ENCODE measurements at regions not wholly inside any gene's neighbourhood (a gene's known extent, or its start where the extent isn't known, plus 50 kb on each side); places are given as distances from the start of the nearest gene placed in this dataset.

GRCh38 chr5:175305251-175305650 lies 138.7 kb downstream of the DRD1 start:
- H3K27me3 ChIP-seq, result no peaks in the 10 kb centered on the region
- TF ChIP-seq Cebpa-rat (IDR thresholded peaks at IDR 0.05), result no peak
- H3K27ac ChIP-seq, result no peak overlapping the region
- H3K9me3 ChIP-seq, result peaks cover 16% of the 10 kb centered on the region; the same call in 1 of the 2 replicates
- H3K4me2 ChIP-seq, result no peak overlapping the region
- no peak overlapping the region for H3K9ac ChIP-seq
- H3K4me1 ChIP-seq, result peaks cover 32% of the 10 kb centered on the region
- no peaks in the 10 kb centered on the region for H3K36me3 ChIP-seq
- no peak overlapping the region for H3K4me3 ChIP-seq
- no peaks in the 10 kb centered on the region for H4K20me1 ChIP-seq

- H3K9me3 ChIP-seq, result no peaks in the 10 kb centered on the region
- H3K4me2 ChIP-seq, result no peak overlapping the region
- H3K4me3 ChIP-seq, result no peak overlapping the region
- no peak overlapping the region for H3K9ac ChIP-seq
- TF ChIP-seq Cebpa-rat (IDR thresholded peaks at IDR 0.05), result no peak
- H3K36me3 ChIP-seq, result no peaks in the 10 kb centered on the region
- no peak overlapping the region for H3K27ac ChIP-seq
- H4K20me1 ChIP-seq, result no peaks in the 10 kb centered on the region
- no peaks in the 10 kb centered on the region for H3K4me1 ChIP-seq
- H3K27me3 ChIP-seq, result no peaks in the 10 kb centered on the region
Observed at GRCh38 chr5:175290379-175290778, 153.6 kb downstream of the DRD1 start.

GRCh38 chr5:175288048-175288621 lies 155.8 kb downstream of the DRD1 start:
- H3K9ac ChIP-seq, result no peak overlapping the region
- no peaks in the 10 kb centered on the region for H4K20me1 ChIP-seq
- H3K4me1 ChIP-seq, result no peaks in the 10 kb centered on the region
- no peak for TF ChIP-seq Cebpa-rat (IDR thresholded peaks at IDR 0.05)
- no peak overlapping the region for H3K27ac ChIP-seq
- no peaks in the 10 kb centered on the region for H3K9me3 ChIP-seq
- H3K36me3 ChIP-seq, result no peaks in the 10 kb centered on the region
- no peak overlapping the region for H3K4me2 ChIP-seq
- no peaks in the 10 kb centered on the region for H3K27me3 ChIP-seq
- no peak overlapping the region for H3K4me3 ChIP-seq

GRCh38 chr5:175286981-175287380 lies 157.0 kb downstream of the DRD1 start:
- TF ChIP-seq Cebpa-rat (IDR thresholded peaks at IDR 0.05), result no peak
- no peaks in the 10 kb centered on the region for H3K4me1 ChIP-seq
- no peaks in the 10 kb centered on the region for H4K20me1 ChIP-seq
- H3K4me3 ChIP-seq, result no peak overlapping the region
- no peaks in the 10 kb centered on the region for H3K27me3 ChIP-seq
- H3K36me3 ChIP-seq, result no peaks in the 10 kb centered on the region
- H3K4me2 ChIP-seq, result no peak overlapping the region
- H3K9ac ChIP-seq, result no peak overlapping the region
- no peaks in the 10 kb centered on the region for H3K9me3 ChIP-seq
- no peak overlapping the region for H3K27ac ChIP-seq

- Histone ChIP-seq H3K27ac (no peak overlapping the region), H4K20me1 (no peaks in the 10 kb centered on the region), H3K4me3 (no peak overlapping the region), H3K4me2 (no peak overlapping the region), H3K9ac (no peak overlapping the region), H3K4me1 (no peaks in the 10 kb centered on the region), H3K9me3 (no peaks in the 10 kb centered on the region), H3K36me3 (no peaks in the 10 kb centered on the region), H3K27me3 (no peaks in the 10 kb centered on the region)
- TF ChIP-seq Cebpa-rat (IDR thresholded peaks at IDR 0.05), result no peak
Observed at GRCh38 chr5:175285261-175285660, 158.7 kb downstream of the DRD1 start.

GRCh38 chr5:175284806-175285205 lies 159.2 kb downstream of the DRD1 start:
- no peaks in the 10 kb centered on the region for H3K36me3 ChIP-seq
- no peak overlapping the region for H3K4me3 ChIP-seq
- H4K20me1 ChIP-seq, result no peaks in the 10 kb centered on the region
- H3K27me3 ChIP-seq, result no peaks in the 10 kb centered on the region
- no peak overlapping the region for H3K27ac ChIP-seq
- H3K9ac ChIP-seq, result no peak overlapping the region
- H3K4me1 ChIP-seq, result no peaks in the 10 kb centered on the region
- no peak for TF ChIP-seq Cebpa-rat (IDR thresholded peaks at IDR 0.05)
- H3K4me2 ChIP-seq, result no peak overlapping the region
- H3K9me3 ChIP-seq, result no peaks in the 10 kb centered on the region

- H3K9me3 ChIP-seq, result no peaks in the 10 kb centered on the region
- no peak overlapping the region for H3K27ac ChIP-seq
- no peaks in the 10 kb centered on the region for H4K20me1 ChIP-seq
- no peaks in the 10 kb centered on the region for H3K4me1 ChIP-seq
- no peak for TF ChIP-seq Cebpa-rat (IDR thresholded peaks at IDR 0.05)
- H3K4me3 ChIP-seq, result no peak overlapping the region
- H3K36me3 ChIP-seq, result no peaks in the 10 kb centered on the region
- no peak overlapping the region for H3K4me2 ChIP-seq
- no peak overlapping the region for H3K9ac ChIP-seq
- H3K27me3 ChIP-seq, result no peaks in the 10 kb centered on the region
Observed at GRCh38 chr5:175282611-175283225, 161.3 kb downstream of the DRD1 start.

GRCh38 chr5:175281714-175282113 lies 162.3 kb downstream of the DRD1 start:
- Histone ChIP-seq H3K9ac (no peak overlapping the region), H3K36me3 (no peaks in the 10 kb centered on the region), H3K9me3 (no peaks in the 10 kb centered on the region), H3K4me3 (no peak overlapping the region), H3K27ac (no peak overlapping the region), H3K4me1 (no peaks in the 10 kb centered on the region), H3K27me3 (no peaks in the 10 kb centered on the region), H4K20me1 (no peaks in the 10 kb centered on the region), H3K4me2 (no peak overlapping the region)
- TF ChIP-seq Cebpa-rat (IDR thresholded peaks at IDR 0.05), result no peak

GRCh38 chr5:175281257-175281656 lies 162.7 kb downstream of the DRD1 start:
- no peaks in the 10 kb centered on the region for H3K9me3 ChIP-seq
- no peaks in the 10 kb centered on the region for H4K20me1 ChIP-seq
- TF ChIP-seq Cebpa-rat (IDR thresholded peaks at IDR 0.05), result no peak
- H3K4me2 ChIP-seq, result no peak overlapping the region
- no peak overlapping the region for H3K4me3 ChIP-seq
- no peaks in the 10 kb centered on the region for H3K36me3 ChIP-seq
- no peaks in the 10 kb centered on the region for H3K4me1 ChIP-seq
- H3K27ac ChIP-seq, result no peak overlapping the region
- no peak overlapping the region for H3K9ac ChIP-seq
- H3K27me3 ChIP-seq, result no peaks in the 10 kb centered on the region

- H3K9ac ChIP-seq, result no peak overlapping the region
- H3K9me3 ChIP-seq, result no peaks in the 10 kb centered on the region
- no peak for TF ChIP-seq Cebpa-rat (IDR thresholded peaks at IDR 0.05)
- no peaks in the 10 kb centered on the region for H3K36me3 ChIP-seq
- H3K27me3 ChIP-seq, result no peaks in the 10 kb centered on the region
- no peak overlapping the region for H3K4me2 ChIP-seq
- H3K4me1 ChIP-seq, result peaks cover 9% of the 10 kb centered on the region
- H3K27ac ChIP-seq, result no peak overlapping the region
- no peak overlapping the region for H3K4me3 ChIP-seq
- no peaks in the 10 kb centered on the region for H4K20me1 ChIP-seq
Observed at GRCh38 chr5:175279506-175279905, 164.5 kb downstream of the DRD1 start.

- Histone ChIP-seq H3K27ac (no peak overlapping the region), H4K20me1 (no peaks in the 10 kb centered on the region), H3K4me1 (peaks cover 9% of the 10 kb centered on the region), H3K4me2 (no peak overlapping the region), H3K36me3 (no peaks in the 10 kb centered on the region), H3K27me3 (no peaks in the 10 kb centered on the region), H3K9ac (no peak overlapping the region), H3K4me3 (no peak overlapping the region), H3K9me3 (no peaks in the 10 kb centered on the region)
- no peak for TF ChIP-seq Cebpa-rat (IDR thresholded peaks at IDR 0.05)
Observed at GRCh38 chr5:175275748-175276147, 168.2 kb downstream of the DRD1 start.
